ENCODE measurements at regions not wholly inside any gene's neighbourhood (a gene's known extent, or its start where the extent isn't known, plus 50 kb on each side); places are given as distances from the start of the nearest gene placed in this dataset.
"Not testable (repeated sequence)": the region's sequence is repeated elsewhere in the genome, so short reads cannot be mapped to it uniquely, and the experiment has no call there.

GRCh38 chr18:60894254-60894945 lies 438.8 kb upstream of the CDH20 start:
- no peak for DNase-seq

- no peak for DNase-seq
These were observed 438.0 kb upstream of the CDH20 start for GRCh38 chr18:60895181-60895580.

GRCh38 chr18:60898111-60898510 lies 435.1 kb upstream of the CDH20 start:
- DNase-seq, result no peak

DNA sequence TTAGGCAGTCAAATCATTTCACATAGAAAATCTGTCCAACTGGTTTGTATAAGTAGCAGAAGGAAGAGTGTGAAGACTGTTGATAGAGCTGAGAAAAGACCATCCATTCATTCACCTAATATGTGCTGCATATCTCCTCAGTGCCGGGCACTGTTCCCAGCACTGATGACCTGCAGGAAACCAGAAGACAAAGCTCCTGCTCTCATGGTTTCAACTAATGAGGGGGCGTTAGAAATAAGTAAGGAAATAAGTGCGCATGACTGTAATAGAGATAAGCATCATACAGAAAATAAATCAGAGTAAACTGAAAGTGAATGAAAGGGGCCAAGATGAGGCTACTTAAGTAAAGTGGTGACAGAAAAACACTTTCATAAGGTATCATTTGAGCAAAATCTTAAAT lies 427.5 kb upstream of the CDH20 start:
- DNase-seq, result no peak

GRCh38 chr18:60910534-60910933 lies 422.7 kb upstream of the CDH20 start:
- DNase-seq, result no peak

DNA sequence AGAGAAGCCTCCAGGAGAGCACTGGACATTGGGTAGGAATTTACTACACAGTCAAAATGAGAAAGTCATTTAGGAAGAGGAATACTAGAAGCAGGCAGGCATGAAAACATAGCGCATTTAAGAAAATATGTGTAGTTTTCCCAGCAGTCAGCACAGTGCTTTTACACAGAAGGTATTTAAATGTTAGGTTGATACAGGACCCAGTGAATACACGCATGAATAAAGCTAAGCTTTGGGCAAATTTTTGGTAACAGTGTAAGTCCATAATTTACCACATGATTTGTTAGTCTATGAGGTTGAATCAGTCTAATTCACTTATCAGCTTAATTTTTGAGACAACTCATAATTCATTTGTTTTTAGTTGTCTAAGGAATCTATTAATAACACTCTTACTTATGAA lies 421.7 kb upstream of the CDH20 start:
- DNase-seq, result no peak

GRCh38 chr18:60915160-60915559 lies 418.1 kb upstream of the CDH20 start:
- DNase-seq, result no peak

DNA sequence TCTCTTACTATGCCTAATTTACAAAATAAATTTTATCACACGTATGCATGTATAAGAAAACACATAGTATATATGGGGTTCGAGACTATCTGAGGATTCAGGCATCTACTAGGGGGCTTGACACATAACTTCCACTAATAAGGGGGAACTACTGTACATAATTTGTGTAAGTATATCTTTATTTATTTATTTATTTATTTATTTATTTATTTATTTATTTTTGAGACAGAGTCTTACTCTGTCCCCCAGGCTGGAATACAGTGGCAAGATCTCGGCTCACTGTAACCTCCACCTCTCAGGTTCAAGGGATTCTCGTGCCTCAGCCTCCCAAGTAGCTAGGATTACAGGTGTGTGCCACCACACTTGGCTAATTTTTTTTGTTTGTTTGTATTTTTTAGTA lies 414.4 kb upstream of the CDH20 start:
- DNase-seq, result not testable (repeated sequence)

DNA sequence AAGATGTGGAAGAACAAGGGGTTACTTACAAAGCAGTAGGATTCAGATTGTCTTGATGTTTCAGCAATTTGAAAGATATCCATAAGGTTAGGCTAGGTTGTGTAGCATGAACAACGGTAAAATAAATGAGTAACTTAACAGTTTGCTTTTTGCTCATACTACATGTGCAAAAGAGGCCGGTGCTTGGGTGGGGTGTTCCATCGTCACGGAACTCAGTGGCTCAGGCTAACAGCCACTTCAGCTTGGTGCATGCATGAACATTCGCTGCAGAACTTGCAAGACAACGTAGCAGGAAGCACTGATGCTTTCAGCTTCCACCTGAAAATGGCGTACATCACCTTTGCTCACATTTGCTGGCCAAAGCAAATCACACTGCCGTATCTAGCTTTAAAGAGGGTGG lies 407.3 kb upstream of the CDH20 start:
- DNase-seq, result no peak

- DNase-seq, result no peak
These were observed 403.3 kb upstream of the CDH20 start for GRCh38 chr18:60929966-60930365.

DNA sequence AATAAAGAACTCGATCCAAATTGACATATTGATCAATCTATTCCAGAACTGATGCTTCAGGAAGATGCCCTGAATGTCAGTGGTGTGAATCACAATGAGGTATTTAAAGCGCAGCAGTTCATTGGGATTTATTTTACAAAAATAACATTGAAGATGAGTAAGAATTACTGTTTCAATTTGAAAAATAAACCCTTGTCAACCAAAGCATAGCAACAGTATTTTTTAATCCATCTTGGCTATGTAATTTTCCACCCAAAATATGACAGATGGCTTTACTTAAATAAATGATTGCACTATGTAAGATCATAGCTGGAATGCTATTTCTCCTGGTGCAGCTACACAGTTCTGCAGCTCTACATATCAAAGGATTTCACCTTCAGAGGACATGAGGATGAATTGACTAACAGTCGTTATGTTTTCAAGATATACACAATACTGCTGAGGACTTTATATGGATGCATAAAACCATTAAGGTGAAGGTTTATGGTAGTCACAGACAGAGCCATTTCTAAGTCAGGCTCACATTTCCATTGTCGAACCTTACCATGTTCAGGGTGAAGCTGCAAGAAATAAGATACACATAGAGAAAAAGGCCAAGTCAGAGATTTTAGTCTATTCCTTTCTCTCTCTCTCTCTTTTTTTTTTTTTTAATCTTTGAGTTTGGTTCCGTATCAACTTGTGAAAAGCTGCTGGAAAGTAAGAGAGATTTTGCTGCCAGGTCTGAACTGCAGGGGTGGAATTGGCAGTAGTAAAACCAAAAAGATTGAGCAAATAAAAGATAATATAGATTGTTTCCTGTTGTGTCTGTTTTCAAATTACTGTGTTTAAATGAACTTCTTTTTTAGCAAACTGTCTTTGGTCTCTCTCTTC lies 398.0 kb upstream of the CDH20 start:
- no peak for DNase-seq

GRCh38 chr18:60936101-60936500 lies 397.1 kb upstream of the CDH20 start:
- DNase-seq, result no peak

GRCh38 chr18:60943297-60943696 lies 389.9 kb upstream of the CDH20 start:
- DNase-seq, result no peak

DNA sequence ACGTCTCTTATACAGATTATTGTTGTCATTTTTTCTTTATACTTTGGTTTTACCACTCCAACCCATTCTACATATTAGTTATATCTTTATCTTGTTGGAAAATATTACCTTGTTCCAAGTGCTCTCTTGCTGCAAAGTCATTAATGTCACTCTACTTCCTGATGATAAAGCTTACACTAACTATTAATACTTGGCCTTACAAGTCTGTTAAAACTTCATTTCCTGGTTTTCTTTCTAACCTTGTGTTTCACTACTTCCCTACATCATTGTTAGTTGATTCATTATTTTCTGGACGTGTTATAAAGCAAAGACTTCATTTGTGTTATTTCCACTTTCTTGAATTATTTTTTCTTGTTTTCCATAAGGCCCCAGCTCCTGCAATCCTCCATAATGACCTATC lies 382.6 kb upstream of the CDH20 start:
- DNase-seq, result no peak

DNA sequence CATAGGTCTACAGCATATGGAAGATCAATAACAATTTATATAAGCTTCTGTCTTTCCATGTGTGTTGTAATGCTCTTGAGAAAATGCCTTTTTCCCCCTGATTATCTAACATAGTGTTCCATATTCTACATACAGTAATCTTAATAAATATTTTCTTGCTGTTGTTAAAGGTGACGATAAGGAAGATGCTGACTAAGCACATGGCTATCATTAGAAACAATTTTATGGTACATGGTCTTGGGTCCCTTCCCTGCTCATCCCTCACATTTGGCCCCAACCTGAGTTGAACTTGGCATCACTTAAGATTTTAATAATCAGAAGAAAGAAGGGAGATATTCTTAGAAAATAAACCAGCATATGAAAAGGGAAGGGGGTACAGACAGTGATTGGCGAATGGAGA lies 382.1 kb upstream of the CDH20 start:
- DNase-seq, result no peak

GRCh38 chr18:60962625-60963024 lies 370.6 kb upstream of the CDH20 start:
- DNase-seq, result no peak

DNA sequence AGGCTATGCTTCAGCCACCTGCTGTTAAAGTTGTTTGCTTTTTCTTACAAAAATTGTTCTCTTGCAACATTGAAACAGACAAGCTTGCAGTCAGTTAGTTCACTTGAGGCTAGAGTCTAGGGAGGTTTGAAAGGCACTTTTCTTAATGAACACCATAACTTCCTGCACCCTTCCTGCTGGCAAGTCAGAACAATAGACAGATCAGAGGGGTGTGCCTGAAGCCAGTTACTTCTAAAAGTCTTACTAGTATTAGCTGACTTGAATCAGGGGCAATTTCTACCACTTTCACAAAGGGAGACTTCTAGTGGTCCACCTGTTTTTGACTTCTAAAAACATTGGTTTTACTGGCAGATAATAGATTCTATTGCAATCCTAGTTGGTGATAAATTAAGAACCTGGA lies 367.4 kb upstream of the CDH20 start:
- DNase-seq, result no peak

DNA sequence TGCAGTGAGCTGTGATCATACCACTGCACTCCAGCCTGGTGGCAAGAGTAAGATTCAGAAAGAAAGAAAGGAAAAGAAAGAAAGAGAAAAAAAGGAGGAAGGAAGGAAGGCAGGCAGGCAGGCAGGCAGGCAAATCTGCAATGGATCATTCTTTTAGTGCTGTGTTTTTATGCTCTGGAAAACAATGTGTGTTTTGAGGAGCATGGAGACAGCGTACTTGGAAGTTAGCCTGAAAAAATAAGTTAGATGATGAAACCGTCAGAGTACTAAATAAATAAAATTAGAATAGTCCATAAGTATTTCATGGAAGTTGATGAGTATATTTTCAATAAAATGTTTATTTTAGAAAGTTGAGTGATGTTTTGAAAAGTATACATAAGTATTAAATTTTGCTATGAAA lies 366.4 kb upstream of the CDH20 start:
- no peak for DNase-seq

- no peak for DNase-seq
These were observed 357.8 kb upstream of the CDH20 start for GRCh38 chr18:60975420-60975819.

DNA sequence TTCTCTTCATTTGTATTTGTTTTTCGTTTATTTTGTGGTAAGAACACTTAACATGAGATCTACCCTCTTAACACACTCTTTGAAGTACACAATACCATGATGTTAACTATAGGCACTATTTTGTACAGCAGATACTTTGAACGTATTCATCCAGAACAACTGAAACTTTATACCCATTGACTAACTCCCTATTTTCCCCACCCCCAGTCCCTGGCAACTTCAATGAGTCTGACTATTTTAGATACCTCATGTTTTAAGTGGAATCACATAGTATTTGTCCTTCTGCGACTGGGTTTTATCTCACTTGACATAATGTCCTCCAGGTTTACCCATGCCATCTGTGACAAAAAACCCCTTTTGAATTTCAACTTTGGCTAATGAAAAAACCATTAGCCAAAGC lies 356.3 kb upstream of the CDH20 start:
- DNase-seq, result no peak

- no peak for DNase-seq
These were observed 354.9 kb upstream of the CDH20 start for GRCh38 chr18:60978338-60978737.

GRCh38 chr18:60980422-60981005 lies 352.7 kb upstream of the CDH20 start:
- DNase-seq, result no peak

GRCh38 chr18:60981682-60982328 lies 351.4 kb upstream of the CDH20 start:
- DNase-seq, result no peak

GRCh38 chr18:60982329-60982695 lies 350.9 kb upstream of the CDH20 start:
- DNase-seq, result no peak
